HG03175 (cell line): ENCODE measurements at regions not wholly inside any gene's neighbourhood (a gene's known extent, or its start where the extent isn't known, plus 50 kb on each side); places are given as distances from the start of the nearest gene placed in this dataset.

Experiments
- ATAC-seq: cut with Tn5 transposase; IDR thresholded peaks from one replicate; pipeline ENCODE4 v1.9.1; 2021; ENCODE audit warnings: mild to moderate bottlenecking, moderate library complexity; ENCODE audit not compliant: unreplicated experiment

DNA sequence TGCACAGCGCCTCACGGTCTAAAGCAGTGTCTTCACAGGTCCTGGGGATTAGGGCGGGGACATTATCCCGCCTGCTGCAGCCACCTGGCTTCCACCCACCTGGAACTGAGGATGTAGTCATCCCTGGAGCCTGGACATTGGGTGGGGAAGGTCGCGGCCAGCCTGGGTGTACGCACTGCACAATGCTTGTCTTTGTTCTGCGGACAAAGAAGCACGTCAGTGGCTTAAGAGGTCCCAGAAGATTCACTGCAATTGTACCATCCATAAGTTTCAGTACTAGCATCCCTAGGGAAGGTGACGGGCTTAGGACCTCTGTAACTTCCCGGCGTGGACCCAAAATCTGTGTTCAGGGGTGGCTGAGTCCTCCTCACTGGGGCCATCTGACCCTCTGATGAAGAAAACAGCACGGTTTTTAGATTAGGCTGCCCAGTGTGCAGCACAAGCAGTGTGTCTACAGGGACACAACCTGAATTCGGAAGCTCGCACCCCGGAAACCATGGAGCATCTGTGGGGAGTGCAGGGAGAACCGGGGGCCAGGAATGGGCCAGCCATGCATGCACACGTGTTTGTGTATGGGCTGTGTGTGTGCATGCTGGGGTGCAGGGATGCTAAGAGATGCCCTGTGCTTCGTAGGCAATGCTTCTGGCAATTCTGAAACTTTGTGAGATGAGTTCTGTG lies 342.6 kb upstream of the B3GAT1 start:
- no peak for ATAC-seq

GRCh38 chr11:134753771-134754520 lies 341.9 kb upstream of the B3GAT1 start:
- no peak for ATAC-seq

DNA sequence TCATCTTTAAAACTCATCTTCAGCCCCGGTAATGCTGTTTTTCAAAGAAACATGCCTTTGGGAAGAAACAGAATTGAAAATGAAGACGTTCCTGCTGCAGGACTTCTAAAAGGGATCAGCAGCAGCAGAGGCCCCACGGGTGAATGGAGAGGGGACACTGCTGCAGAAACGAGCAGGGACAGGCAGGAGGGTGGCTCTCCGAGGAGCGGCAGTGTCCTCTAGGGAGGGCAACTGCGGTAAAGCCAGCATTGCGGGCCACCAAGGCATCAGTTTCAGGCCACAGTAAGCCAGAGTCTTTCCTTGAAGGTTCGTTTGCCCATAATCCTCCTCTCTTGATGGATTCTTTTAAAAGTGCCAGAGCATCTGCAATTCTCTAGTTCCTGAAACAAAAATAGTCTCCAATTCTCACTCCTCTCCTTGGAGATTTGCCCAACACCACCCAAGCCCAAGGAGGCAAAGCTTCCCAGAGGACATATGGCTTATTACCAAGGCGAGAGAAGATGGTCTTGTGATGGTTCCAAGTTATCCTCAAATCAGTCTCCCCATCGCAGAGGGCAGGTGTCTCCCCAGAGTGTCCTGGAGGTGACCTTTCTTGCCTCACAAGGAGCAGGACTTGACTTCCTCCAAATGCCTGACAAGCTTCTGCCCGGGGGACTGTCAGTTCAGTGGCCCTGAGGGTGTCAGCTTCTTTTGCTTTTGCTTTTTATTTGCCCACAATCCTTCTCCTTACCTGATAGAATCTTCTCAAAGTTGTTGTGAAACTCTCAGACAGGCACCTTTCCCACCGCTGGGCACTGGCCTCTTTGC lies 341.1 kb upstream of the B3GAT1 start:
- ATAC-seq: no peak

DNA sequence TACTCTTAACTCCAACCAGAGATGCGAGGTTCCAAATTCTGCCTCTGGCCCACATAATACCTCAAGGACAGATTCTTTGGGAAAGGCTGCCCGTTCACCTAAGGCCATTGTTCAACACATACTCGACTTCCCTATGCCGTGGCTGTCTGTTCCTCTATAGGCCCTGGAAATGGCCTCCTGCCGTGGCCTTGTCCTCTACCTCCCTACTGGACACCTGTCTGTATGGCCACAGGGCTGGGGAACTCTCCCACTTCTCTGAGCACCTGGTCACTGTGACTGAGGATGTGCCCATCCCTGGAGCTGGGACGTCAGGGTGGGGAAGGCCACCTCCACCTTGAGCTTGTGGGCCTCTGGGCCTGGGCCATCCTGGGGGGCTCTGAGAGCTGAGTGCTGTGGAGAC lies 340.5 kb upstream of the B3GAT1 start:
- ATAC-seq: no peak

GRCh38 chr11:134751766-134752165 lies 339.7 kb upstream of the B3GAT1 start:
- ATAC-seq: no peak

- no peak for ATAC-seq
Measured at GRCh38 chr11:134751031-134751585, 339.1 kb upstream of the B3GAT1 start.

DNA sequence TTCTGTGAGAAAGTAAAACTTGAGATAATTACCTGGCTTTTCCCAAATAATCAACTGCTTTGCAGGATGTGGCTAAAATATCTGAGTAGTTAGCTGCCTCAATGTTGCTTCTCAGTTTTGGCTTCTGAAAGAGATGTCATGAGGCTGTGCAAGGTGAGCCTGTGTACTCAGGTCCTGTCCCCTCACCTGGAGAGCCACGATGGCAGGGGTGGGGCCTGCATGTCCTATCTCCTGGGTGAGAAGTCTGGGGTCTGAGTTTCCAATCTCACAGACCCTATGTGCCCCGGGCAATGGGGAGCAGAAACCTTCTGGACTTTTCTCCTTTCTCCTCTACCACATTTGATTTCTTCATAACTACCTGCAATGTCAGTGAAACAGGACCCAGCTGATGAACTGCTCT lies 338.6 kb upstream of the B3GAT1 start:
- no peak for ATAC-seq

GRCh38 chr11:134749040-134749839 lies 337.2 kb upstream of the B3GAT1 start:
- no peak for ATAC-seq

DNA sequence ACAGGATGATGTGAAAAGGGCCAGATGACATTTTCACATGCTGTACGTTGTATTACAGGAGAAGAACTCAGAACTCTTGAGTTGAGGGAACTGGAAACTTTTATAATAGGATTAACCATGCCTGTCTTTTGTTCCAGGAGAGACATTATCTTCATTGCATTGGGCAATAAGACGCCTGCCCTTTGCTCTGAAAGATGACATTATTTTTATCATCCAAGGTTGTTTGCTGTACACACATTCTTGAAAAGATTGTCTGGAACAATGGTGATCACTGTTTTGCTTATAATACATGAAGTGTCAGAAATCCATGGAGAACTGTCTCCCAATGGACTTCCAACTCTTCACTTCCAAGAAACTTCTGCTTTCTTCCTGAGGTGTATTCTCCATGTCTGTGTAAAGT lies 334.6 kb upstream of the B3GAT1 start:
- ATAC-seq: no peak

DNA sequence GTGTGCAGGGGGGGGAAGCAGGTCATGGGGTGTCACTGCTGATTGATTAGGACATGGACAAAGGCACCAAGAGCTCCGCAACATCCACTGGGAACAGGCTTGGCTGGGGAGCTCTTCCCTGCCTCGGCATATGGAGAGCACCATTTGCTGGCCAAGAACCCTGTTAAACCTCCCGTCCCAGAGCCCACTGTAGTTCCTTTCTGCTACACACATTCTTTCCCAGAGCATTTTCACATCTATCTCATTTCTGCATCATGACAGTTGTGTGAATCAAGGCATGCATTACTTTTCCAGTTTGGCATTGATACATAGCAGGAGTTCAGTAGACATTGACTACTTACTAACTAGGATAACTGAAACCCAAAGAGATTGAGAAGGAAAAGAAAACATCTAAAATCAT lies 333.4 kb upstream of the B3GAT1 start:
- ATAC-seq: no peak

DNA sequence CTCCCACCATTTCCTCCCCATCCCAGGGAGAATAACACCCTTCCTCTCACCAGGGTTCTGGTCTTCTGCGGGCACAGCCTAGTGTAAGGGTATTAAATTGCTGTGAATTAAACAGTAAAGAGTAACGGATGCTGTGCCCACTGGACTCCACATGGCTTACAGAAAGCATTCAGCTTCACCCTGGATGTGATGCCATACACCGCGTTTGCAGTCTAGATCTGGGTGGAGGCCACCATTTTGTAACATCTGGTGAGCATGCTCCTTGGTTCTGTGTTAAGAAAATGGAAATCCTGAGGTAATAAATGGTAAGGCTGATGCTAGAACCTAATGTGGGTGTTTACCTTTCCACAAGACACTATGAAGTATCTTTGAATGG lies 331.8 kb upstream of the B3GAT1 start:
- ATAC-seq: no peak

- no peak for ATAC-seq
Measured at GRCh38 chr11:134742956-134743819, 331.1 kb upstream of the B3GAT1 start.

DNA sequence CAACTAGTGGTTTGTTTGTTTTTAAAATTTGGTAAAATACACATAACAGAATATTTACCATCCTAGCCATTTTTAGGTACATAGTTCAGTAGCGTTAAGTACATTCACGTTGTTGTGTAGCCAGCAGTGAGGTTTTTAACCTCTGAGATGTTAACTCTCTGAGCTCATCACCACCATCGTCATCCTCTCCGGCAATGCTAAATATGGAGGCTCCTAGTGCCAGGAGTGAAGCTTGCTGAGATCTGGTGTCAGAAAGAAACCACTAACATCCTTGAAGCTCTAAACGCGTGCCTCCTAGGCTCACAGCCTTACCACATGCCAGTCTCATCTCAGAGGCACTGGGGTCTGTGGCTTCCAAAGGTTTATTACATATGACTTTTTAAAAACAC lies 330.2 kb upstream of the B3GAT1 start:
- no peak for ATAC-seq

- ATAC-seq: no peak
Measured at GRCh38 chr11:134741453-134742223, 329.6 kb upstream of the B3GAT1 start.

GRCh38 chr11:134740590-134741261 lies 328.7 kb upstream of the B3GAT1 start:
- no peak for ATAC-seq

DNA sequence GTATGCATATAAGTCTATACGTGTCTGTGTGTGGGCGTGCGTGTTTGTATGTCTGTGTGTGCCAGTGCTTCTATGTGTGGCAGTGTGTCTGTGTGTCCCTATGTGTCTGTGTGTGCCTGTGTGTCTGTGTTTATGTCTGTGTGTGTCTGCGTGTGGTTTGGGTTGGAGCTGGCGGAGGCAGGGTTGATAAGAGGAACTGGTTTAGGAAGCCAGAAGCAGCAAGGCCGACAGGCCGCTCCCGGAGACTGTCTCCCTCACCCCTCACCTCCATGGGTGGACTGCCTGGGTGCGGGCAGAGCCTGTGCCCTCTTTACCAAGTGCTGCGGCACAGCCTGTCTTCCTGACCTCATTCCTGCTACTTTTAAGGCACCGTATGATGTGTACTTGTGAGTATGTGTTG lies 327.1 kb upstream of the B3GAT1 start:
- no peak for ATAC-seq

GRCh38 chr11:134738581-134738980 lies 326.5 kb upstream of the B3GAT1 start:
- ATAC-seq: no peak
